IMR-90 (cell line): ENCODE measurements at regions not wholly inside any gene's neighbourhood (a gene's known extent, or its start where the extent isn't known, plus 50 kb on each side); places are given as distances from the start of the nearest gene placed in this dataset.

Experiments used
- ATAC-seq: fragments of 200-7000 bp; cut with Tn5 transposase; 2 replicates; pipeline ENCODE4 v1.9.1; 2020; ENCODE audit warnings: low read depth, mild to moderate bottlenecking, moderate library complexity
- BruUV-seq: library from RNA; stranded (reverse); fragments of 400-500 nt; replicated peaks from 2 replicates; lab custom pipeline; 2021; lab: Mats Ljungman, UMichigan
- CTCF ChIA-PET: fragments of 300-600 bp; formaldehyde crosslinking; extraction: SDS; loops from one replicate; lab custom pipeline; 2021; ENCODE audit warnings: antibody characterized with exemption; lab: Yijun Ruan, JAX
- POLR2A ChIA-PET: fragments of 300-600 bp; sonication (Branson Sonifier 250); formaldehyde crosslinking; loops from one replicate; lab custom pipeline; 2022; ENCODE audit warnings: antibody characterized with exemption; ENCODE audit not compliant: unreplicated experiment; lab: Charles Lee
- DNase-seq: peaks from one replicate; pipeline ENCODE4 v3.0.0; 2013
- H2AFZ ChIP-seq: replicated peaks from 2 replicates; pipeline ENCODE3; 2013; ENCODE audit warnings: low read length, mild to moderate bottlenecking; ENCODE audit not compliant: poor library complexity
- H2AK5ac ChIP-seq: 2 replicates; pipeline ENCODE4 v1.6.1; 2013; ENCODE audit warnings: low read depth, low read length, inconsistent platforms
- H2AK9ac ChIP-seq: replicated peaks from 2 replicates; pipeline ENCODE3; 2013; ENCODE audit warnings: mild to moderate bottlenecking, low read depth, low read length, moderate library complexity; ENCODE audit not compliant: poor library complexity
- H2BK120ac ChIP-seq: 2 replicates; pipeline ENCODE4 v1.6.1; 2013; ENCODE audit warnings: low read depth, low read length, inconsistent platforms
- H2BK15ac ChIP-seq: 3 replicates; pipeline ENCODE4 v1.6.1; 2013; ENCODE audit warnings: low read depth, low read length, inconsistent platforms
- H2BK20ac ChIP-seq: 2 replicates; pipeline ENCODE4 v1.6.1; 2013; ENCODE audit warnings: low read depth, mild to moderate bottlenecking, inconsistent platforms, low read length, moderate library complexity
- H2BK5ac ChIP-seq: 2 replicates; pipeline ENCODE4 v1.6.1; 2013; ENCODE audit warnings: mild to moderate bottlenecking, low read depth, low read length, inconsistent platforms; ENCODE audit not compliant: poor library complexity, severe bottlenecking
- H3K14ac ChIP-seq: replicated peaks from 2 replicates; pipeline ENCODE4 v1.6.1; 2013; ENCODE audit warnings: low read depth, low read length, inconsistent platforms
- H3K18ac ChIP-seq: 2 replicates; pipeline ENCODE4 v1.6.1; 2013; ENCODE audit warnings: low read depth, low read length, control low read depth
- H3K23ac ChIP-seq: 2 replicates; pipeline ENCODE4 v1.6.1; 2013; ENCODE audit warnings: low read depth, low read length, inconsistent platforms
- H3K27ac ChIP-seq: 2 replicates; pipeline ENCODE4 v1.5.1; 2013; ENCODE audit warnings: mild to moderate bottlenecking, control low read depth, low read length; ENCODE audit not compliant: insufficient read depth
- H3K27me3 ChIP-seq: 2 replicates; pipeline ENCODE4 v1.6.1; 2013; ENCODE audit warnings: low read length; ENCODE audit not compliant: control insufficient read depth, insufficient read depth
- H3K36me3 ChIP-seq: 2 replicates; pipeline ENCODE4 v1.6.1; 2013; ENCODE audit warnings: low read length, mixed read lengths; ENCODE audit not compliant: control insufficient read depth, insufficient read depth
- H3K4ac ChIP-seq: 2 replicates; pipeline ENCODE4 v1.6.1; 2013; ENCODE audit warnings: low read depth, low read length, inconsistent platforms
- H3K4me1 ChIP-seq: 2 replicates; pipeline ENCODE4 v1.6.1; 2013; ENCODE audit warnings: low read length, mixed read lengths; ENCODE audit not compliant: control insufficient read depth, insufficient read depth
- H3K4me2 ChIP-seq: 2 replicates; pipeline ENCODE4 v1.6.1; 2013; ENCODE audit warnings: low read depth, mild to moderate bottlenecking, control low read depth, low read length, moderate library complexity
- H3K4me3 ChIP-seq: 2 replicates; pipeline ENCODE4 v1.5.1; 2013; ENCODE audit warnings: low read depth, mild to moderate bottlenecking, control low read depth, low read length, moderate library complexity; ENCODE audit not compliant: insufficient read depth
- H3K56ac ChIP-seq: 2 replicates; pipeline ENCODE4 v1.6.1; 2013; ENCODE audit warnings: low read length, inconsistent platforms; ENCODE audit not compliant: insufficient read depth; ENCODE audit errors: extremely low read depth
- H3K79me1 ChIP-seq, 2 experiments: 2 replicates each; pipeline ENCODE4 v1.6.1; 2013; ENCODE audit warnings: low read length in 2 of 2, inconsistent platforms in 1 of 2, low read depth in 1 of 2
- H3K9ac ChIP-seq: 2 replicates; pipeline ENCODE4 v1.6.1; 2013; ENCODE audit warnings: low read depth, low read length, control low read depth
- H3K9me1 ChIP-seq: 2 replicates; pipeline ENCODE4 v1.6.1; 2013; ENCODE audit warnings: low read length, inconsistent platforms; ENCODE audit not compliant: insufficient read depth
- H3K9me3 ChIP-seq: 2 replicates; pipeline ENCODE4 v1.6.1; 2013; ENCODE audit warnings: low read length; ENCODE audit not compliant: control insufficient read depth, insufficient read depth
- H4K20me1 ChIP-seq: 2 replicates; pipeline ENCODE4 v1.6.1; 2013; ENCODE audit warnings: low read length, inconsistent platforms; ENCODE audit not compliant: insufficient read depth
- H4K5ac ChIP-seq: 2 replicates; pipeline ENCODE4 v1.6.1; 2013; ENCODE audit warnings: mild to moderate bottlenecking, low read depth, low read length, control low read depth
- H4K8ac ChIP-seq, 2 experiments: 2 replicates each; pipeline ENCODE4 v1.6.1; 2013; ENCODE audit warnings: low read depth in 2 of 2, low read length in 2 of 2, control low read depth in 1 of 2, inconsistent platforms in 1 of 2
- H4K91ac ChIP-seq: 2 replicates; pipeline ENCODE4 v1.6.1; 2013; ENCODE audit warnings: low read depth, low read length, inconsistent platforms; ENCODE audit not compliant: insufficient read depth
- BHLHE40 ChIP-seq: fragments of 150-350 bp; IDR thresholded peaks from 2 replicates; pipeline ENCODE4 v1.6.1; 2016; ENCODE audit warnings: mild to moderate bottlenecking, low read depth, low read length
- CEBPB ChIP-seq: IDR thresholded peaks from 2 replicates; pipeline ENCODE4 v1.6.1; 2012; ENCODE audit warnings: low read depth, low read length, improper control_type of control experiment
- CHD1 ChIP-seq: IDR thresholded peaks from 2 replicates; pipeline ENCODE4 v1.6.1; 2012; ENCODE audit warnings: low read depth, low read length, improper control_type of control experiment
- CTCF ChIP-seq: conservative IDR thresholded peaks from 2 replicates; pipeline ENCODE4 v1.5.1; 2012; ENCODE audit warnings: mild to moderate bottlenecking, low read depth, low read length, improper control_type of control experiment
- ELK1 ChIP-seq: fragments of 150-350 bp; IDR thresholded peaks from 2 replicates; pipeline ENCODE4 v1.6.1; 2016; ENCODE audit warnings: low read depth, mild to moderate bottlenecking, low read length, moderate library complexity, borderline replicate concordance
- FOS ChIP-seq: fragments of 150-350 bp; IDR thresholded peaks from 2 replicates; pipeline ENCODE4 v1.6.1; 2016; ENCODE audit warnings: low read depth, low read length
- MAFK ChIP-seq: IDR thresholded peaks from 2 replicates; pipeline ENCODE4 v1.6.1; 2012; ENCODE audit warnings: low read depth, low read length, improper control_type of control experiment
- MAZ ChIP-seq: IDR thresholded peaks from 2 replicates; pipeline ENCODE4 v1.6.1; 2012; ENCODE audit warnings: low read depth, mild to moderate bottlenecking, low read length, improper control_type of control experiment, moderate library complexity, borderline replicate concordance
- MXI1 ChIP-seq: IDR thresholded peaks from 2 replicates; pipeline ENCODE4 v1.6.1; 2012; ENCODE audit warnings: low read depth, mild to moderate bottlenecking, low read length, moderate library complexity, borderline replicate concordance
- NFE2L2 ChIP-seq: fragments of 150-350 bp; IDR thresholded peaks from 2 replicates; pipeline ENCODE4 v1.6.1; 2016; ENCODE audit warnings: low read depth, mild to moderate bottlenecking, low read length
- POLR2A ChIP-seq: IDR thresholded peaks from 2 replicates; pipeline ENCODE4 v1.6.1; 2012; ENCODE audit warnings: mild to moderate bottlenecking, low read depth, low read length
- RAD21 ChIP-seq: IDR thresholded peaks from 2 replicates; pipeline ENCODE4 v1.6.1; 2012; ENCODE audit warnings: low read length, improper control_type of control experiment
- RCOR1 ChIP-seq: IDR thresholded peaks from 2 replicates; pipeline ENCODE4 v1.6.1; 2012; ENCODE audit warnings: mild to moderate bottlenecking, low read length, improper control_type of control experiment; ENCODE audit not compliant: insufficient replicate concordance
- SMC3 ChIP-seq: fragments of 150-350 bp; IDR thresholded peaks from 2 replicates; pipeline ENCODE4 v1.6.1; 2016; ENCODE audit warnings: low read depth, mild to moderate bottlenecking, antibody characterized with exemption, low read length, moderate library complexity
- WGBS, 2 experiments: methylation state at CpG; one replicate each; pipeline versions ENCODE4 v1.1.5 to v1.1.7; 2013; ENCODE audit warnings: missing lambda C conversion rate in 2 of 2; ENCODE audit not compliant: insufficient read length in 1 of 2; ENCODE audit errors: extremely low coverage in 2 of 2; 5-methylcytosine and 5-hydroxymethylcytosine counted together
- dilution Hi-C: fragments of 300-500 bp; cut with HindIII; formaldehyde crosslinking; loops from one replicate; pipeline ENCODE4 v1.14.3; 2018; ENCODE audit warnings: low sequenced_read_pairs; ENCODE audit not compliant: unreplicated experiment
- in situ Hi-C: fragments of 300-500 bp; cut with MboI; formaldehyde crosslinking; loops from 3 replicates; pipeline ENCODE4 v1.14.3; 2019; ENCODE audit warnings: low sequenced_read_pairs, inconsistent platforms, mixed read lengths
- intact Hi-C: fragments of 100-400 bp; cut with micrococcal nuclease; formaldehyde crosslinking; loops from 2 replicates; pipeline ENCODE4 v1.10.0; 2022
- TF ChIP-seq, protein P1 (sequence below): fragments of 150-350 bp; IDR thresholded peaks from 2 replicates; pipeline ENCODE4 v1.6.1; 2017; ENCODE audit warnings: mild to moderate bottlenecking, antibody characterized with exemption, low read length, low read depth

DNA sequence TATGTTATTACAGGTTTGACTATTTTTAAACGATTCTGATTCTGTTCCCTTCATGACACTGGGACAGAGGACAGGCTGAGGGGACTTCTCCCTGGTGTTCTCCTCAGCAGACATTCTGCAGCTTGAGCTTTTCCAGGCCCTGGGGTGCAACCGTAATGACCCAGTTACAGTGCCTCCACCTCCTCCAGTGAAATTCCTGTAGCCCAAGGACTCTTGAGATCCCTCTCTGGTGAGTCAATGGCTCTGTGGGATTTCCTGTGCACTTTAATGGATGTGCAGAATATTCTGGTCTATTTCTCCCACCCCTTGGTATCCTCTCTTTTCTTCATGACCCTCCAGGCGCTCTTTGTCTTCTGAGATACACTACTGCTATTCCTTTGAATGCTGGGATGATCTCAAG lies 319.3 kb downstream of the INHBA start:
- Histone ChIP-seq H2BK120ac (no peak overlapping the region), H3K9me1 (peaks cover 4% of the 10 kb centered on the region; the same call in 1 of the 2 replicates), H2AK9ac (no peak overlapping the region), H2AFZ (no peak overlapping the region), H2BK15ac (no peak overlapping the region), H3K4me3 (no peak overlapping the region), H4K8ac (no peak overlapping the region), H3K27me3 (no peaks in the 10 kb centered on the region), H3K4ac (no peak overlapping the region), H3K9me3 (no peaks in the 10 kb centered on the region), H3K56ac (no peak overlapping the region), H2AK5ac (no peak overlapping the region), H3K4me2 (no peak overlapping the region), H3K23ac (no peak overlapping the region), H3K4me1 (peaks cover 4% of the 10 kb centered on the region), H3K79me1 (no peaks in the 10 kb centered on the region), H2BK5ac (no peak overlapping the region), H3K9ac (no peak overlapping the region), H3K36me3 (no peaks in the 10 kb centered on the region), H2BK20ac (no peak overlapping the region), H4K20me1 (no peaks in the 10 kb centered on the region), H3K14ac (no peak overlapping the region), H3K18ac (no peak overlapping the region), H4K91ac (no peak overlapping the region), H3K27ac (no peak overlapping the region), H4K5ac (no peak overlapping the region)
- no peak for DNase-seq
- ATAC-seq, result no peak
- BruUV-seq, result no TSS peak
- 60% methylated on average over 1 of the region's 3 CpGs; no CpG with 5 or more reads in 1 of the 2 experiments for whole genome bisulfite sequencing, 2 experiments
- in situ Hi-C loops (no loop called here), dilution Hi-C loops (no loop called here), intact Hi-C loops (no loop called here)
- ChIA-PET POLR2A (no interaction called here), CTCF (interaction anchor here (0.5 kb wide), 1 partner anchor 550 kb away, joined by 3 read pairs; no protein-coding TSS in a partner anchor)
- TF ChIP-seq MAFK (no peak), CEBPB (no peak), RAD21 (no peak), MAZ (no peak), MXI1 (no peak), BHLHE40 (no peak), FOS (no peak), SMC3 (no peak), NFE2L2 (no peak), POLR2A (no peak), ELK1 (no peak), CHD1 (no peak), RCOR1 (no peak), CTCF (no peak)
- TF ChIP-seq, protein P1, sequence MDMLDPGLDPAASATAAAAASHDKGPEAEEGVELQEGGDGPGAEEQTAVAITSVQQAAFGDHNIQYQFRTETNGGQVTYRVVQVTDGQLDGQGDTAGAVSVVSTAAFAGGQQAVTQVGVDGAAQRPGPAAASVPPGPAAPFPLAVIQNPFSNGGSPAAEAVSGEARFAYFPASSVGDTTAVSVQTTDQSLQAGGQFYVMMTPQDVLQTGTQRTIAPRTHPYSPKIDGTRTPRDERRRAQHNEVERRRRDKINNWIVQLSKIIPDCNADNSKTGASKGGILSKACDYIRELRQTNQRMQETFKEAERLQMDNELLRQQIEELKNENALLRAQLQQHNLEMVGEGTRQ, result no peak
